ENCODE measurements at regions not wholly inside any gene's neighbourhood (a gene's known extent, or its start where the extent isn't known, plus 50 kb on each side); places are given as distances from the start of the nearest gene placed in this dataset.

- no peak for DNase-seq (ENCODE audit: low read depth in 2 of 3, low spot score in 2 of 3)
Observed at GRCh38 chr3:99466331-99466730, 172.1 kb upstream of the COL8A1 start.

GRCh38 chr3:99458013-99458412 is 180.4 kb upstream of the COL8A1 start:
- no peak for DNase-seq (ENCODE audit: low read depth in 2 of 3, low spot score in 2 of 3)

GRCh38 chr3:99442599-99442998 is 195.8 kb upstream of the COL8A1 start:
- no peak for DNase-seq (ENCODE audit: low read depth in 2 of 3, low spot score in 2 of 3)

GRCh38 chr3:99439892-99440291 is 198.5 kb upstream of the COL8A1 start:
- no peak for DNase-seq (ENCODE audit: low read depth in 2 of 3, low spot score in 2 of 3)

- DNase-seq (ENCODE audit: low read depth in 2 of 3, low spot score in 2 of 3): no peak
Observed at GRCh38 chr3:99434190-99434589, 204.2 kb upstream of the COL8A1 start.

- no peak for DNase-seq (ENCODE audit: low read depth in 2 of 3, low spot score in 2 of 3)
Observed at GRCh38 chr3:99430348-99431134, 207.9 kb upstream of the COL8A1 start.

GRCh38 chr3:99429502-99429901 is 208.9 kb upstream of the COL8A1 start:
- DNase-seq (ENCODE audit: low read depth in 2 of 3, low spot score in 2 of 3): no peak

GRCh38 chr3:99425930-99426329 is 212.5 kb upstream of the COL8A1 start:
- DNase-seq (ENCODE audit: low read depth in 2 of 3, low spot score in 2 of 3): no peak

- no peak for DNase-seq (ENCODE audit: low read depth in 2 of 3, low spot score in 2 of 3)
Observed at GRCh38 chr3:99419116-99419515, 219.3 kb upstream of the COL8A1 start.

GRCh38 chr3:99418709-99419108 is 219.7 kb upstream of the COL8A1 start:
- DNase-seq (ENCODE audit: low read depth in 2 of 3, low spot score in 2 of 3): no peak

GRCh38 chr3:99418209-99418635 is 220.2 kb upstream of the COL8A1 start:
- DNase-seq (ENCODE audit: low read depth in 2 of 3, low spot score in 2 of 3): no peak

- DNase-seq (ENCODE audit: low read depth in 2 of 3, low spot score in 2 of 3): no peak
Observed at GRCh38 chr3:99413504-99413903, 224.9 kb upstream of the COL8A1 start.

- no peak for DNase-seq (ENCODE audit: low read depth in 2 of 3, low spot score in 2 of 3)
Observed at GRCh38 chr3:99410789-99411311, 227.5 kb upstream of the COL8A1 start.

- no peak for DNase-seq (ENCODE audit: low read depth in 2 of 3, low spot score in 2 of 3)
Observed at GRCh38 chr3:99409961-99410360, 228.4 kb upstream of the COL8A1 start.

GRCh38 chr3:99407257-99407656 is 231.1 kb upstream of the COL8A1 start:
- DNase-seq (ENCODE audit: low read depth in 2 of 3, low spot score in 2 of 3): no peak

- no peak for DNase-seq (ENCODE audit: low read depth in 2 of 3, low spot score in 2 of 3)
Observed at GRCh38 chr3:99402755-99403154, 235.6 kb upstream of the COL8A1 start.

GRCh38 chr3:99400352-99400751 is 238.0 kb upstream of the COL8A1 start:
- DNase-seq (ENCODE audit: low read depth in 2 of 3, low spot score in 2 of 3): no peak

- no peak for DNase-seq (ENCODE audit: low read depth in 2 of 3, low spot score in 2 of 3)
Observed at GRCh38 chr3:99396651-99397275, 241.6 kb upstream of the COL8A1 start.

- DNase-seq (ENCODE audit: low read depth in 2 of 3, low spot score in 2 of 3): no peak
Observed at GRCh38 chr3:99394831-99395778, 243.3 kb upstream of the COL8A1 start.

- DNase-seq (ENCODE audit: low read depth in 2 of 3, low spot score in 2 of 3): no peak
Observed at GRCh38 chr3:99393961-99394360, 244.4 kb upstream of the COL8A1 start.

- no peak for DNase-seq (ENCODE audit: low read depth in 2 of 3, low spot score in 2 of 3)
Observed at GRCh38 chr3:99388780-99389179, 249.6 kb upstream of the COL8A1 start.

Measured in hematopoietic multipotent progenitor cell (in vitro differentiated cells).